ENCODE measurements at regions not wholly inside any gene's neighbourhood (a gene's known extent, or its start where the extent isn't known, plus 50 kb on each side); places are given as distances from the start of the nearest gene placed in this dataset.

DNA sequence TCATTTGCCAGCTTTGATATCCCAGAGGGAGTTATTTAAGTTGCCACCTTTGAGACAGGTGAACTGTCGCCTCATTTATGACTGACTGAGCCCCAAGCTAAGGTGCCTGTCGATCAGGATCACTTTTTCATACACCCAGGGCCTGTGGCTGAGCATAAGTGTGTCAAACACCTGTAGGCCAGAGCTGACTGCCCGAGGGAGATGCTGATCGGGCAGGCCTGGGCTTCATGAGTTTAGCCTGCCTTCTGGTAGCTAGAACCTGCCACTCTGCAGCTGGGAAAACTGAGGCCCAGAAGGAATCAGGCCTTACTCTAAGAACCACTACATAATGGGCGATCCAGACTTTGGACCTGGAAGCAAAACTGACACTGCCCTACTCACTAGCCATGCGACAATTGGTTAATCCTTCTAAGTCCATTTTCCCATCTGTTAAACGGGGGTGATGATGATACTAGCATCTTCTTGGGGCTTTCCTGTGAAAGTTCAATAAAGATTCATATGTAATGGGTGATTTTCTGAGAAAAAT is 188.7 kb upstream of the GLI2 start:
- no peak overlapping the region for H2BK5ac ChIP-seq (ENCODE audit: low read depth, low read length)
- no peaks in the 10 kb centered on the region for H3K9me3 ChIP-seq (ENCODE audit: insufficient read depth in 2 of 2, low read depth in 1 of 2, low read length in 1 of 2)
- H2BK120ac ChIP-seq (replicated peaks; ENCODE audit: low read depth, low read length): no peak overlapping the region
- H3K14ac ChIP-seq (ENCODE audit: insufficient read length): no peak overlapping the region
- H3K4me2 ChIP-seq (ENCODE audit: insufficient read depth in 1 of 2, low read depth in 2 of 2, low read length in 2 of 2): no peak overlapping the region
- TF ChIP-seq RNF2 (IDR thresholded peaks at IDR 0.05; ENCODE audit: borderline replicate concordance, low read depth, low read length, missing control alignments, poor library complexity, severe bottlenecking) (no peak), TCF12 (IDR thresholded peaks at IDR 0.05; ENCODE audit: low read depth, low read length) (no peak), SP4 (IDR thresholded peaks at IDR 0.05; ENCODE audit: low read length) (no peak), TAF7 (optimal IDR thresholded peaks at IDR 0.05; ENCODE audit: borderline replicate concordance, low read depth, low read length) (no peak), SRF (IDR thresholded peaks at IDR 0.05; ENCODE audit: low read depth, low read length) (no peak), EP300 (IDR thresholded peaks at IDR 0.05; ENCODE audit: borderline replicate concordance in 1 of 2, low read depth in 2 of 2, low read length in 2 of 2) (no peak)
- TF ChIP-seq, protein P1, sequence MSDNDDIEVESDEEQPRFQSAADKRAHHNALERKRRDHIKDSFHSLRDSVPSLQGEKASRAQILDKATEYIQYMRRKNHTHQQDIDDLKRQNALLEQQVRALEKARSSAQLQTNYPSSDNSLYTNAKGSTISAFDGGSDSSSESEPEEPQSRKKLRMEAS (IDR thresholded peaks at IDR 0.05): no peak
- H3K18ac ChIP-seq (ENCODE audit: extremely low read depth, low read length): no peak overlapping the region
- no peak overlapping the region for H2BK20ac ChIP-seq (ENCODE audit: low read length)
- no peak overlapping the region for H4K91ac ChIP-seq (replicated peaks; ENCODE audit: insufficient read length, low read length)
- H3K4me3 ChIP-seq (ENCODE audit: extremely low read depth in 1 of 4, insufficient read depth in 2 of 4, low read depth in 3 of 4, low read length in 4 of 4): no peak overlapping the region
- no peak overlapping the region for H3K23ac ChIP-seq (ENCODE audit: insufficient read length)
- 86% methylated on average over 7 of the region's 7 CpGs; no CpG with 5 or more reads in 1 of the 2 experiments for WGBS, 2 experiments (ENCODE audit: extremely low coverage in 1 of 2, insufficient coverage in 1 of 2, insufficient read length in 1 of 2, insufficient replicate concordance in 2 of 2, low coverage in 1 of 2, low lambda C conversion rate in 2 of 2, missing lambda C conversion rate in 1 of 2)
- H3K4me1 ChIP-seq (replicated peaks in 1 of 4; ENCODE audit: control insufficient read depth in 3 of 4, insufficient read depth in 4 of 4, low read length in 3 of 4): peaks cover 0 to 3% (median 1%) of the 10 kb centered on the region in 4 experiments; a peak in 1 of 7 replicates
- FAIRE-seq (no peak), DNase-seq (ENCODE audit: low read depth in 1 of 2, low spot score in 2 of 2) (no peak)
- no peak overlapping the region for H3K27ac ChIP-seq (ENCODE audit: low read depth, low read length)
- peaks cover 0 to 9% (median 4%) of the 10 kb centered on the region in 4 experiments; a peak in 5 of 7 replicates for H3K27me3 ChIP-seq (replicated peaks in 1 of 4; ENCODE audit: control insufficient read depth in 3 of 4, extremely low read depth in 1 of 4, insufficient read depth in 3 of 4, low read length in 3 of 4)
- H3K79me2 ChIP-seq (ENCODE audit: control insufficient read depth in 1 of 2, insufficient read depth in 2 of 2, low read length in 2 of 2): no peaks in the 10 kb centered on the region
- no peaks in the 10 kb centered on the region for H3K79me1 ChIP-seq (ENCODE audit: low read depth, low read length)
- H2AFZ ChIP-seq (ENCODE audit: low read length): no peak overlapping the region
- peaks cover 0 to 2% of the 10 kb centered on the region in 2 experiments for H4K20me1 ChIP-seq (replicated peaks in 1 of 2; ENCODE audit: control insufficient read depth in 1 of 2, insufficient read depth in 2 of 2, low read length in 2 of 2)
- H3K23me2 ChIP-seq (ENCODE audit: low read depth, low read length): no peaks in the 10 kb centered on the region
- H4K8ac ChIP-seq (ENCODE audit: extremely low read depth, insufficient read depth, low read length): no peak overlapping the region
- no peak overlapping the region for H3K9ac ChIP-seq (replicated peaks in 1 of 4; ENCODE audit: extremely low read depth in 1 of 4, low read depth in 3 of 4, low read length in 3 of 4)
- ChIA-PET CTCF (ENCODE audit: partially characterized antibody) (interaction anchor here (0.6 to 3.0 kb wide), 10 partner anchors 9 to 372 kb away, joined by 3 to 12 read pairs (median 4); no protein-coding TSS in a partner anchor), POLR2A (ENCODE audit: partially characterized antibody) (no interaction called here)
- no peak overlapping the region for H3K4ac ChIP-seq (replicated peaks; ENCODE audit: insufficient read length, low read depth, low read length)
- H3K56ac ChIP-seq (replicated peaks; ENCODE audit: insufficient read length, low read depth, low read length): no peak overlapping the region
- H2BK15ac ChIP-seq (ENCODE audit: low read length): no peak overlapping the region
- H2BK12ac ChIP-seq (ENCODE audit: low read depth, low read length): no peak overlapping the region
- H3K36me3 ChIP-seq (ENCODE audit: control insufficient read depth in 2 of 4, insufficient read depth in 4 of 4, low read length in 3 of 4): no peaks in the 10 kb centered on the region
- no peak overlapping the region for H4K5ac ChIP-seq (ENCODE audit: insufficient read length, low read depth, low read length)
- no peak overlapping the region for H2AK5ac ChIP-seq (ENCODE audit: low read depth, low read length)
